Astrocyte of the cerebellum (primary cell): ENCODE measurements at regions not wholly inside any gene's neighbourhood (a gene's known extent, or its start where the extent isn't known, plus 50 kb on each side); places are given as distances from the start of the nearest gene placed in this dataset.
"Not testable (repeated sequence)": the region's sequence is repeated elsewhere in the genome, so short reads cannot be mapped to it uniquely, and the experiment has no call there.

Source experiments
- DNase-seq: peaks from one replicate; pipeline ENCODE4 v3.0.0-alpha.2; 2011; ENCODE audit warnings: low read depth
- H3K4me3 ChIP-seq: 2 replicates; pipeline ENCODE4 v1.5.1; 2011; ENCODE audit warnings: mild to moderate bottlenecking, low read depth, low read length, moderate library complexity
- CTCF ChIP-seq: IDR thresholded peaks from 2 replicates; pipeline ENCODE4 v1.5.1; 2012; ENCODE audit warnings: low read length, low read depth, moderate library complexity, mild to moderate bottlenecking; ENCODE audit errors: missing control alignments
- in situ Hi-C: cut with HindIII; loops from 2 replicates; pipeline ENCODE4 v1.10.0; 2017; ENCODE audit warnings: low sequenced_read_pairs

DNA sequence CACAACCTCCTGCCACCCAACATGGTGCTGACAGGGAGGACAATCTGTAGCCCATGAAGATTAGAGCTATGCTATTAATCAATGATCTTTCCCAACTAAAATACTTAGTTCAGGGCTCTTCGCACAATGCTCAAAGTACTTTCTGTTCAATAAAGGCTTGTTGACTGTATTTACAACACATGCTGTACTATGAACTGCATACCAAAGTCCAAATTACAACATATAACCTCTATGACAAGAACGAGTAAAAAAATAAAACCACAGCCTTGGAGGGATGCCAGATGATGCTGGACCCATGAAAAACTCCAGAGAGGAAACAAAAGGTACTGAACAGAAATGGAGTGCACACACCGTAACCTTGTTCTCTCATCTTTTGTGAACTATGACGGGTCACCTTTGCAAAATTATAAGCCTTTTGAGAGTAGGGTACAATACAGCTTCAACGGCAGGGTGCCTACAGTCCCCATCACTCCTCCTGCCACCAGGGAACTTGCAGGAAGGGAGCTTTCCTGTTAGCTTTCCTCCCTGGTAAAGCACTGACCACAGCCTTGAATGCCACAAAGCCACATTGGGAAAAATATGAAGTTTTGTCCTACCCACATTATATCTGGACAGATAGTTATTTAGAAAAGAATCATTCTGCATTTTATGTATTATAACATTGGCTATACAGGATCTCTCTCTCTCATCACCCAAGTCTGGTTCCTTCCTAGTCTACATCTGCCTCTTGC lies 175.6 kb downstream of the NRIP1 start:
- peak; percentile 93 for DNase-seq
- peak; percentile 11 for TF ChIP-seq CTCF
- no peak overlapping the region for H3K4me3 ChIP-seq
- in situ Hi-C loops = no loop called here

DNA sequence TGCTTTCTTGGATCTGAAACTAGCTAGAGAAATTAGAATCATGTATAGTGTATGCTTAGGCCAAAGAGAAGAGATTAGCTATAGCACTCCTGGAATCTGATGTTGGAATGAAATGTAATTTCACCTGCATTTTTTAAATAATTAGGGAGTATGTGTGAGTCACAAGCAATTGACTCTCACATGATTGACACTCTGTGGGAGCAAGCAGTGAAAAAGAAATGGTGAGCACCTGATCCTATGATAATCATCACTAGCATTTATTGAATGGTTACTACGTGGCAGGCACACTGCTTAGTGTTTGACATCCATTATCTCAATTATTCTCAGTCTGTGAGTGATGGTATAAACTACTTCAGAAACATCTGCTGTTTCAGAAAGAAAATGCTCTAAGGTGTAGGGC lies 176.6 kb downstream of the NRIP1 start:
- no peak for TF ChIP-seq CTCF
- H3K4me3 ChIP-seq = no peak overlapping the region
- in situ Hi-C loops = no loop called here
- no peak for DNase-seq

- no peak overlapping the region for H3K4me3 ChIP-seq
- TF ChIP-seq CTCF = no peak
- no peak for DNase-seq
- in situ Hi-C loops = no loop called here
Observed at GRCh38 chr21:14886001-14886400, 178.8 kb downstream of the NRIP1 start.

- DNase-seq = no peak
- no peak for TF ChIP-seq CTCF
- no peak overlapping the region for H3K4me3 ChIP-seq
- in situ Hi-C loops = no loop called here
Observed at GRCh38 chr21:14883351-14883750, 181.4 kb downstream of the NRIP1 start.

DNA sequence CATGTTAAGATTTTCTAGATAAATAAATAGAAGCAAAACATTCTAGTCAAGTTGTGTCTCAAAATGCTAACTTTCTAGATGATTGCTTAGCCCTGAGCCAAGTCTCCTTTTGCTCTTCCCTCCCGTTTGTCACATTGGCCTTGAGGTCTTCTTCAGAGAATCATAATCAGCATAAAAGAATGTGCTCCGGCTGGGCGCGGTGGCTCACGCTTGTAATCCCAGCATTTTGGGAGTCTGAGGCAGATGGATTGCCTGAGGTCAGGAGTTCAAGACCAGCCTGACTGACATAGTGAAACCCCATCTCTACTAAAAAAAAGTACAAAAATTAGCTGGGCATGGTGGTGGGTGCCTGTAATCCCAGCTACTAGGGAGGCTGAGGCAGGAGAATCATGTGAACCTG lies 182.3 kb downstream of the NRIP1 start:
- in situ Hi-C loops, H3K4me3 ChIP-seq: not testable (repeated sequence)

DNA sequence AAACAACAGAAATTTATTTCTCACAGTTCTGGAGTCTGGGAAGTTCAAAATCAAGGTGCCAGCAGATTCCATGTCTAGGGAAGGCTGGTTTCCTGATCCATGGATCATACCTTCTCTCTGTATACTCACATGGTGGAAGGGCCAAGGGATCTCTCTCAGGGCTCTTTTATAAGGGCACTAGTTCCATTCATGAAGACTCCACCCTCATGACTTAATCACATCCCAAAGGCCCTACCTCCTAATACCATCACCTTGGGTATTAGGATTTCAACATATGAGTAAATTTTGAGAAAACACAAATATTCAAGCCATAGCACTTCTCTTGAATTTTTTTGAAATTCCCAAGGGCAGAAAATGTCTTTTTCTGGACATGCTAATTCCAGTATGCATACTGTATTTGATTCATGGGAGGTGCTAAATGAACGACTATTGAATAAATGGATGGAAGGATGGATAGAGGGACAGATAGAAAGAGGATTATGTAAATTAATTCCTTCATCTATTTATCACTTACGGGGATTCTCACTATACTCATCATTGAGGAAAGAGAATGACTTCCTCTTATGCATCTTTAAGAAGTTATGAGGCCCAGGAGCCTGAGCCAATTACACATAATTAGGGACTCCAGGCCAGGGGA lies 182.8 kb downstream of the NRIP1 start:
- DNase-seq = no peak
- H3K4me3 ChIP-seq = no peak overlapping the region
- TF ChIP-seq CTCF = no peak
- in situ Hi-C loops = no loop called here

More for the DNA sequence above, 182.3 kb downstream of the NRIP1 start:
- not testable (repeated sequence) for DNase-seq

DNA sequence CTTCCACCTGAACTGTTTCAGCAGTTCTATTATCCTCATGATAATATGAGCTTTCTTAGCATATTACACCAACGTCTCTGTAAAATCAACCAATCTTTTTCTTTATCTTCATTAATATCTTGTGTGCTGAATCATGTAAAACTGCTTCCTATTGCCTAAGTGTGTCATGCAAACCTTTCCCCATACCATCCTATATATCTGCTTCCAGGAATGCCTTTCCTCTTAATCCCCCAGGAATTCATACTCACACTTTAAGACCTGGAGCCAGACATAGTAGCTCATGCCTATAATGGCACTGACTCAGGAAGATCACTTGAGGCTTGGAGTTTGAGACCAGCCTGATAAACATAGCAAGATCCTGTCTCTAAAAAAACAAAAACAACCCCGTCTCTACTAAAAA lies 183.9 kb downstream of the NRIP1 start:
- DNase-seq = no peak
- H3K4me3 ChIP-seq = no peak overlapping the region
- in situ Hi-C loops = no loop called here
- no peak for TF ChIP-seq CTCF
